RWPE1 (cell line): ENCODE measurements at regions not wholly inside any gene's neighbourhood (a gene's known extent, or its start where the extent isn't known, plus 50 kb on each side); places are given as distances from the start of the nearest gene placed in this dataset.
A peak's percentile ranks its signal among the peaks of the same experiment; 100 is the strongest.

ENCODE experiments used
- CTCF ChIA-PET: fragments of 350-600 bp; sonication (Branson Sonifier 250); formaldehyde crosslinking; extraction: SDS; loops from one replicate; lab custom pipeline; 2021; lab: Yijun Ruan, JAX
- POLR2A ChIA-PET: fragments of 400-600 bp; formaldehyde crosslinking; extraction: SDS; loops from one replicate; lab custom pipeline; 2020; ENCODE audit warnings: antibody characterized with exemption; ENCODE audit not compliant: low non-redundant PET; lab: Yijun Ruan, JAX
- DNase-seq: peaks from one replicate; pipeline ENCODE4 v3.0.0; 2012; ENCODE audit warnings: low spot score
- H3K27ac ChIP-seq: fragments of 450-650 bp; 2 replicates; pipeline ENCODE4 v1.5.1; 2017
- TF ChIP-seq, protein P1 (sequence below): fragments of 450-650 bp; conservative IDR thresholded peaks from 2 replicates; pipeline ENCODE4 v1.5.1; 2017; ENCODE audit warnings: low read depth, mild to moderate bottlenecking

DNA sequence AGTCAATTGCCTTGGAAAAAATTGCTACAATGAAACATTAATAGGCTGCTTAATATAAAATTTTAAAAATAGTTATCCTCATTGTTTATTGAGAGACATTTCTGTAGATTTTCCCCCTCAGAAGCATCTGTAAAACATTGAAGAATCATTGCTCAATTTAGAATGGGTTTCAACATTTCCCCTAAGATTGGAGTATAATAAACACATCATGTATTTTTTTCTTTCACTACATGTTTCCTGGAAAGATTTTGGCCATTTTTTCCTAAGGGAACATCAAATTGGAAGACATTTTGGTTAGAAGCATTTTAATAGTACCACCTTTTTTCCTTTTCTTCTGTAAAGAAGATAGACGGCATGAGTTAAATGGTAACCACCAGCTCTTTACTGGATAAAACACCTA, 443.2 kb upstream of the SPHKAP start:
- POLR2A ChIA-PET: no interaction called here
- TF ChIP-seq, protein P1, sequence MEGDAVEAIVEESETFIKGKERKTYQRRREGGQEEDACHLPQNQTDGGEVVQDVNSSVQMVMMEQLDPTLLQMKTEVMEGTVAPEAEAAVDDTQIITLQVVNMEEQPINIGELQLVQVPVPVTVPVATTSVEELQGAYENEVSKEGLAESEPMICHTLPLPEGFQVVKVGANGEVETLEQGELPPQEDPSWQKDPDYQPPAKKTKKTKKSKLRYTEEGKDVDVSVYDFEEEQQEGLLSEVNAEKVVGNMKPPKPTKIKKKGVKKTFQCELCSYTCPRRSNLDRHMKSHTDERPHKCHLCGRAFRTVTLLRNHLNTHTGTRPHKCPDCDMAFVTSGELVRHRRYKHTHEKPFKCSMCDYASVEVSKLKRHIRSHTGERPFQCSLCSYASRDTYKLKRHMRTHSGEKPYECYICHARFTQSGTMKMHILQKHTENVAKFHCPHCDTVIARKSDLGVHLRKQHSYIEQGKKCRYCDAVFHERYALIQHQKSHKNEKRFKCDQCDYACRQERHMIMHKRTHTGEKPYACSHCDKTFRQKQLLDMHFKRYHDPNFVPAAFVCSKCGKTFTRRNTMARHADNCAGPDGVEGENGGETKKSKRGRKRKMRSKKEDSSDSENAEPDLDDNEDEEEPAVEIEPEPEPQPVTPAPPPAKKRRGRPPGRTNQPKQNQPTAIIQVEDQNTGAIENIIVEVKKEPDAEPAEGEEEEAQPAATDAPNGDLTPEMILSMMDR: no peak

DNA sequence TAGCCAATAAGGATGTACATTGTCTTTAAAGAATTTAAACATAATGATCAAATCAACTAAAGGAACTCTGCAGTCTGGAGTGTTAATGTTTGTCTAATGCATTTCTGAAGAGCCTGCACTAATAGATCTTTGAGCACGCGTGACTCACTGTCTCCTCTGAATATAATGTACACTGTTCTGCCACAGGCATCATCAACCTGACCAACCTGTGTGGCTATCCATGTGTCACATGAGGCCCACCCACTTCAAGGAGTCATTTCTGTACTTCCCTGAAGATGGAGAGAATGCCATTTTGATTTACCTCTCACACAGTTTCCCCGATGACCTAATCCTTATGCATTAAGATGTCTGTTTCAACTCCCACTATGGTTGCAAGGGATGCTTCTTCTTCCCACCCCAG, 434.0 kb upstream of the SPHKAP start:
- DNase-seq: no peak
- H3K27ac ChIP-seq: no peak overlapping the region
- TF ChIP-seq, protein P1: no peak
- ChIA-PET POLR2A (no interaction called here), CTCF (no interaction called here)

More for the DNA sequence above, 443.2 kb upstream of the SPHKAP start:
- no peak for DNase-seq
- H3K27ac ChIP-seq: no peak overlapping the region
- CTCF ChIA-PET: interaction anchor here (0.5 kb wide), 1 partner anchor 577 kb away, joined by 6 read pairs; no protein-coding TSS in a partner anchor

DNA sequence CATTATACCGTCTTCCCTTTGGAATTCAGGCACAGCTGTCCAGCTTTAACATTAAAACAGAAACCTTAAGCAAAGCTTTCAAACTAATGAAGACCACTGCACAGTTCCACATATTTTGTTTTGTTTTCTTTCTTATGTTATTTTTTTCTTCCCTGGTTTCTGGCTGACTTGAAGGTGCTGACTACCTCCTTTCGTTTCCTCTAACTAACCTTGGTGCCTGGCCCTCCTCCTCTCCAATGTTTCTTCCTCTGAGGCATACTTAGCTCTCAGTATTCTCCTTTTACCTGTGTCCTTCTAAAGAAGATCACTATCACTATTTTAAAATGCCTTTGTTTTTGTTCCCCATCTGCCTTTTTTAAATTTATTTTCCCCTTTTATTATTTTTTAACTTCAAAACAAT, 433.3 kb upstream of the SPHKAP start:
- ChIA-PET POLR2A (no interaction called here), CTCF (no interaction called here)
- TF ChIP-seq, protein P1: no peak

DNA sequence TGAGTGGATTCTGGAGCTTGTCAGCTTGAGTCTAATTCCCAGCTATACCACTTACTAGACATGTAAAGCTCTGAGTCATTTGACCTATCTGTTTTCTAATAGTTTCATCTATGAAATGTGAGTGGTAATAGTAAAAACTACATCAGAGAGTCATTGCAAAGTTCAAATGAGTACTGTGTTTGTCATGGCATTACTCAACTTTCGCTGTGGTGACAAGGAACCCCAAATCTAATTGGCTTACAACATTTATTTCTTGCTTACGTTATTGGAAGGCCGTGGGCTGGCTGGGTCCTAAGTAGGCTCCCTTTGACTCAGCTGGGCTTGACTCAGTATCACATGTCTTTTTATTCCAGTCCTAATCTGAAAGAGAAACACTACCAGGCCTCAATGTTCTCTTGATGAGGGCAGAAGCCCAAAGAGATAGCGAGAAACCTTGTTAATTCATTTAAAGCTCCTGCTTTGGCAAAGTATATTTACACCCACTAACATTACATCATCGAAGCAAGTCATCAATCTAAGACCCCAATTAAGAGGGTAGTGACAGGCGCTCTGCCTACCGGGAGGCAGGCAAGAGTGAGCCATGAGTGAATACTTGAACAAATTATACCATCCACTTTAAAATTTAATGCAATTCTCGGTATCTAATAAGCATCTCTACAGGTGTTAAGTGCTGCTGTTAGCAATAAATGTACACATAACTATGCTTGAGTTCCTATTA, 431.8 kb upstream of the SPHKAP start:
- DNase-seq: peak; percentile 38
- H3K27ac ChIP-seq: no peak overlapping the region
- ChIA-PET CTCF (interaction anchor here (0.7 kb wide), 1 partner anchor 57 kb away, joined by 3 read pairs; no protein-coding TSS in a partner anchor), POLR2A (no interaction called here)
- TF ChIP-seq, protein P1: no peak

More for the DNA sequence above, 433.3 kb upstream of the SPHKAP start:
- no peak overlapping the region for H3K27ac ChIP-seq
- no peak for DNase-seq

DNA sequence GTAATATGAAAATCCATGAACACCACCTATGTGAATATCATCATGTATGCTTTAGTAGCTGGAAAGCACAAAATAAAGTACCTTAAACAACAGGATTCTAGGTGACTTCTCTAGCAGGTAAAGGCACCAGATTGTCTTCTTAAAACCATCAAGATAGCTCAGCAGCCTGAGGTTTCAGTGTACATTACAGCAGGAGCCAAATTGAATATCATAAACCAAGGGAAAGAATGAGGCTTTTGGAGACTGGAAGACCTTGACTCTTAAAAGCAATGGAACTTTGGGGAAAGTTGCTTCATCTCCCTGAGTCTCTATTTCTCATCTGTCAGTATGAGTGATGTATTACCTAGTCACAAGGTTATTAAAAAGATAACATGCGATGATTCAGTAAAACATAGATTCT, 429.7 kb upstream of the SPHKAP start:
- no peak for DNase-seq
- CTCF ChIA-PET: no interaction called here
- H3K27ac ChIP-seq: no peak overlapping the region
- TF ChIP-seq, protein P1: no peak
- POLR2A ChIA-PET: no interaction called here

DNA sequence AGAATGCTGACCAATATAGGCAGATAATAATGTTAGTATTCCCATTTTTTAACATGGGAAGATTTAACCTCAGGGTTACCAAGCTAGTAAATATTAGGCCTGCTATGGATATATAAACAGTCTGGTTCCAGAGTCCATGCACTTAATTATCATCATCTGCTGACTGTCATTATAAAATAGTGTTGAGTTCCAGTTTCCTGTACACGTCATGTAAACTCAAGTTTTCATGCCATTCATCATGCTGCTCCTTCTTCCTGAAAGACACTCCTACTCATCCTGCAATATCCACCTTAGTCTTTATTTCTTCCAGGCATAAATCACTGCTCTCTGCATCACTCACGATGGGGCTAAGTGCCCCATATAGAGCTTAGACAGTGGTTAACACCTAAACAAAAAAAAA, 420.8 kb upstream of the SPHKAP start:
- CTCF ChIA-PET: no interaction called here
- H3K27ac ChIP-seq: no peak overlapping the region
- POLR2A ChIA-PET: no interaction called here
- TF ChIP-seq, protein P1: no peak
- DNase-seq: no peak
